Erythroblast (primary cell): ENCODE measurements at regions not wholly inside any gene's neighbourhood (a gene's known extent, or its start where the extent isn't known, plus 50 kb on each side); places are given as distances from the start of the nearest gene placed in this dataset.

Experiments used
- GATA1 ChIP-seq: IDR thresholded peaks from 2 replicates; pipeline ENCODE4 v1.6.1; 2011; ENCODE audit warnings: low read depth, mild to moderate bottlenecking, control low read depth, low read length, moderate library complexity
- POLR2A ChIP-seq: IDR thresholded peaks from 2 replicates; pipeline ENCODE4 v1.6.1; 2011; ENCODE audit warnings: mild to moderate bottlenecking, low read length

GRCh38 chr10:85157206-85157605, 828.8 kb downstream of the CCSER2 start:
- TF ChIP-seq POLR2A (no peak), GATA1 (no peak)
